Colonic mucosa (tissue), 4 donors: ENCODE measurements at regions not wholly inside any gene's neighbourhood (a gene's known extent, or its start where the extent isn't known, plus 50 kb on each side); places are given as distances from the start of the nearest gene placed in this dataset.
A peak's percentile ranks its signal among the peaks of the same experiment; 100 is the strongest.

Source experiments
- DNase-seq: peaks from one replicate; pipeline ENCODE4 v3.0.0-alpha.2; 2020
- H3K27ac ChIP-seq: fragments of 200-600 bp; one replicate; pipeline ENCODE4 v1.8.0; 2021
- H3K27me3 ChIP-seq: fragments of 200-600 bp; one replicate; pipeline ENCODE4 v1.8.0; 2021
- H3K36me3 ChIP-seq: fragments of 200-600 bp; one replicate; pipeline ENCODE4 v1.8.0; 2021
- H3K4me1 ChIP-seq: fragments of 200-600 bp; one replicate; pipeline ENCODE4 v1.8.0; 2021; ENCODE audit warnings: mild to moderate bottlenecking
- H3K4me3 ChIP-seq: fragments of 200-600 bp; one replicate; pipeline ENCODE4 v1.8.0; 2021
- H3K9ac ChIP-seq, 2 donors: one replicate each; pipeline ENCODE4 v1.7.0; 2013; ENCODE audit warnings: control low read depth in 2 of 2, low read depth in 2 of 2, low read length in 2 of 2
- H3K9me3 ChIP-seq: fragments of 200-600 bp; one replicate; pipeline ENCODE4 v1.8.0; 2021
- intact Hi-C: fragments of 100-400 bp; cut with DNase I; formaldehyde crosslinking; loops from one replicate; pipeline ENCODE4 v1.14.1; 2022
- TF ChIP-seq, protein P1 (sequence below): fragments of 200-600 bp; IDR thresholded peaks from one replicate; pipeline ENCODE4 v1.8.0; 2022; ENCODE audit warnings: antibody characterized with exemption, mild to moderate bottlenecking
- donor health status: healthy.
- donor health status: DM: no; HTN: no; CAD: no.
- donor health status: DM: no; HTN: no; CAD: no.

DNA sequence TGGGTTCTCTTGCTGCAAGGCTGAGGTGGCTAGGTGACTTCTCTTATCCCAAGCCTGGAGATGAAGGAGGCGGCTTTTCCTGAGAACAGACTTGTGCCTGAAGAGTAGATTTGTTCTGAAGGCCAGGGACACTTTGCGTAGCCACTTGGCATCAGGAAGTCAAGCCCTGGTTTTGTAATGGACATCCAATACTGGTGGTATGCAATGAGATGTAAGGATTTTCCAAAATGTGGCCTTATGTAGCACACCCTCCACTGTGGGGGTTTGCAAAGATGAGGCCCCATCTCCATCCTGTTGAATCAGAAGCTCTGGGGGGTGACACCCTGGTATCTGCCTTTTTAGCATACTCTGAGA lies 124.5 kb upstream of the IPO9 start:
- Histone ChIP-seq H3K36me3 (no peaks in the 10 kb centered on the region), H3K4me1 (peaks cover 5% of the 10 kb centered on the region), H3K4me3 (no peak overlapping the region), H3K27ac (peak overlapping the region; percentile 53), H3K9me3 (no peaks in the 10 kb centered on the region), H3K9ac (no peak overlapping the region), H3K27me3 (no peaks in the 10 kb centered on the region)
- TF ChIP-seq, protein P1, sequence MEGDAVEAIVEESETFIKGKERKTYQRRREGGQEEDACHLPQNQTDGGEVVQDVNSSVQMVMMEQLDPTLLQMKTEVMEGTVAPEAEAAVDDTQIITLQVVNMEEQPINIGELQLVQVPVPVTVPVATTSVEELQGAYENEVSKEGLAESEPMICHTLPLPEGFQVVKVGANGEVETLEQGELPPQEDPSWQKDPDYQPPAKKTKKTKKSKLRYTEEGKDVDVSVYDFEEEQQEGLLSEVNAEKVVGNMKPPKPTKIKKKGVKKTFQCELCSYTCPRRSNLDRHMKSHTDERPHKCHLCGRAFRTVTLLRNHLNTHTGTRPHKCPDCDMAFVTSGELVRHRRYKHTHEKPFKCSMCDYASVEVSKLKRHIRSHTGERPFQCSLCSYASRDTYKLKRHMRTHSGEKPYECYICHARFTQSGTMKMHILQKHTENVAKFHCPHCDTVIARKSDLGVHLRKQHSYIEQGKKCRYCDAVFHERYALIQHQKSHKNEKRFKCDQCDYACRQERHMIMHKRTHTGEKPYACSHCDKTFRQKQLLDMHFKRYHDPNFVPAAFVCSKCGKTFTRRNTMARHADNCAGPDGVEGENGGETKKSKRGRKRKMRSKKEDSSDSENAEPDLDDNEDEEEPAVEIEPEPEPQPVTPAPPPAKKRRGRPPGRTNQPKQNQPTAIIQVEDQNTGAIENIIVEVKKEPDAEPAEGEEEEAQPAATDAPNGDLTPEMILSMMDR: peak; percentile 32
- no peak for DNase-seq
- intact Hi-C loops: loop anchor here (1.0 kb wide), 1 partner anchor 145 kb away; no protein-coding TSS in a partner anchor

DNA sequence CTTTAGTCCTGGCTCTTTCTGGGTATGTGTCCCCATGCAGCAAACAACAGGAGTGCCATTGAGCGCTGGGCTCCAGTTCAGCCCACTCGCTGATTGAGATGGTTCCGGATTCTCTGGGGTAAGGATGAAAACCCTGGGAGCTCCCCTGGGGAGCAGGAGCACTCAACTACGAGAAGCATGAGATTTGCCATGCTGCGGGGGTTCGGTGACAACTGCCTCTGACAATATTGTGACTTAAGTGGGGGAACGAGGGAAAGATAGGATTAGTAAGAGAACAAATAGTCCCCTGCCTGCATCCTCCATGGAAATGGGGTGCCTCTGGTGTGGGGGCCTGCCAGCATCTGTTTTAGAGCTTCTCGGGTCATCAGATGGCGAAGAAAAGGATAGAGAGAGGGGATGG lies 123.6 kb upstream of the IPO9 start:
- Histone ChIP-seq H3K9ac (no peak overlapping the region), H3K4me1 (peaks cover 5% of the 10 kb centered on the region), H3K36me3 (no peaks in the 10 kb centered on the region), H3K4me3 (no peak overlapping the region), H3K9me3 (no peaks in the 10 kb centered on the region), H3K27me3 (no peaks in the 10 kb centered on the region), H3K27ac (no peak overlapping the region)
- intact Hi-C loops: no loop called here
- no peak for DNase-seq
- TF ChIP-seq, protein P1: no peak

DNA sequence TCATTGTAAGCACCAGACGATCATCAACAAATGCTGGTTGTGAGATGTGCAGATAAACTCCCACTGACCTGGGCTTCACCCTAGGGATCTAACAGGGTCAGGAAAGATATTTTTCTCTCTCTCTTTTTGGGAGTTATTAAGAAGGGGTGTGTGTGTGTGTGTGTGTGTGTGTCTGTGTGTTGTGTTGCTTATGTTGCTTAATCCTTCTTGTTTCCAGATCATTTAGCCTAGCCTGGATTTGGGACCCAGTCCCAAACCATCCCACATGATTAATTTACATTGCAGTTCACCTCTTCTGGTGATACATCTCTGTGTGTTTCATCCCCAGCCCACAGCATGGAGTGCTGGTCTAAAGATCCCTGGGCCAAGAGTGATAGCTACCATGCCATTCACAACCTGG lies 122.8 kb upstream of the IPO9 start:
- Histone ChIP-seq H3K4me1 (peaks cover 5% of the 10 kb centered on the region), H3K27ac (no peak overlapping the region), H3K4me3 (no peak overlapping the region), H3K9me3 (no peaks in the 10 kb centered on the region), H3K27me3 (no peaks in the 10 kb centered on the region), H3K9ac (no peak overlapping the region), H3K36me3 (no peaks in the 10 kb centered on the region)
- no peak for DNase-seq
- TF ChIP-seq, protein P1: no peak
- intact Hi-C loops: no loop called here

DNA sequence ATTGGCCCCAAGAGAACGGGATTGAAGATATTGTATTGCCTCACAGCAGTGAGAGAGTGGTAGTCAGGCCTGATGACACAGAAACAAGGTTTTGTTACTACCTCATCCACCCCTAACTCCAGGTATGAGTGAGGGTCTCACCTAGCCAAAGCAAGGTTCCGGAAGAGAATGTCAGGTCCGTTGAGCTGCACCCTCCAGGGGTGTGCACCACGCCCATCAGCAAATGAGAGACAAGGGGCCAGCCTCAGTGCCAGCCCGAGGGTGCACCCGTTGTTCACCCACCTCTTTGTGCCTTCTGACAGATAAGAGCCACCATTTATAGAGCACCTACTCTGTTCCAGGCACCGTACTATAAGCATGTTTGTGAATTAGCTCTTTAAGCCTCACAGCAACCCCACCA lies 121.9 kb upstream of the IPO9 start:
- TF ChIP-seq, protein P1: no peak
- Histone ChIP-seq H3K4me3 (no peak overlapping the region), H3K9ac (no peak overlapping the region), H3K27ac (no peak overlapping the region), H3K9me3 (no peaks in the 10 kb centered on the region), H3K27me3 (no peaks in the 10 kb centered on the region), H3K36me3 (no peaks in the 10 kb centered on the region), H3K4me1 (peaks cover 5% of the 10 kb centered on the region)
- DNase-seq: no peak
- intact Hi-C loops: no loop called here

DNA sequence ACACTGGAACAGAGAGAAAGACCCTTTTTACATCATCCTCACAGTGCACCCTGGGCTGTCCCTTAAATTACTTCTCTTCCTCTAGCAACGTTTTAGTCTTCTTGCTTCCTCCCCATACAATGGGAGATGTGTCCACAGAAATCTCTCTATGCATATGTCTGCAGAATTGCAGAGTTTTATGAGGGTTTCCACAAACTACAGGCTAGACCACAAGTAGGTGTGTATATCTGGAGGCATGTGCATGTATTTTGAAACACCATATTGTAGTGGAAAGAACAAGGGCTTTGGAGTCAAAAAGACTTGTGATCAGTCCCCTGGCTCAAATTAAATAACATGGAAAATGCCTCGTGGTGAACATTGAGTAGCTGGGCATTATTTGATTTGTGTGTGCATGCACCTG lies 121.3 kb upstream of the IPO9 start:
- H3K9me3 ChIP-seq: no peaks in the 10 kb centered on the region
- H3K9ac ChIP-seq: no peak overlapping the region
- TF ChIP-seq, protein P1: no peak
- H3K4me1 ChIP-seq: peaks cover 5% of the 10 kb centered on the region
- intact Hi-C loops: no loop called here
- no peak for DNase-seq
- no peak overlapping the region for H3K27ac ChIP-seq
- H3K4me3 ChIP-seq: no peak overlapping the region
- H3K36me3 ChIP-seq: no peaks in the 10 kb centered on the region
- no peaks in the 10 kb centered on the region for H3K27me3 ChIP-seq

DNA sequence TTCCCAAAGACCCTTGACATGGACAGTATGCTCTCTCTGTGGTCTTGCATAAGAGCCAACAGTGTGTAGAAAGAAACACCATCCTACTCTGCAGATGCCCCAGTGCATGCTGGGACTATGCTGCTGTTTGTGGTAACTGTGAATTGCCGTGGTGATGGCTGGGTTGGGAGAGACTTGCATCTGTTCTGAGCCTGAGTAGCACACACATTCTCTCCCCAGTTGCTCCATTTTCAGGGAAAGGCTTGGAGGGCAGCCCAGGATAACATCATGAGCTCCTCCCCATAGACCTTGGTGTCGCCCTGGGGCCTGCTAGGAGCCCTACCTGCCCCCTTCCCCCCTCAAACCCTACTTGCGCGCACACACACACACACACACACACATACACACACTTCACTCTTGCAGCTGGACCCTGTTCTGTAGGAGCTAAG lies 120.9 kb upstream of the IPO9 start:
- Histone ChIP-seq H3K9me3 (no peaks in the 10 kb centered on the region), H3K4me1 (peaks cover 7% of the 10 kb centered on the region), H3K36me3 (no peaks in the 10 kb centered on the region), H3K4me3 (no peak overlapping the region), H3K27me3 (no peaks in the 10 kb centered on the region), H3K9ac (no peak overlapping the region), H3K27ac (no peak overlapping the region)
- TF ChIP-seq, protein P1: no peak
- intact Hi-C loops: no loop called here
- no peak for DNase-seq
